ENCODE measurements at regions not wholly inside any gene's neighbourhood (a gene's known extent, or its start where the extent isn't known, plus 50 kb on each side); places are given as distances from the start of the nearest gene placed in this dataset.

DNA sequence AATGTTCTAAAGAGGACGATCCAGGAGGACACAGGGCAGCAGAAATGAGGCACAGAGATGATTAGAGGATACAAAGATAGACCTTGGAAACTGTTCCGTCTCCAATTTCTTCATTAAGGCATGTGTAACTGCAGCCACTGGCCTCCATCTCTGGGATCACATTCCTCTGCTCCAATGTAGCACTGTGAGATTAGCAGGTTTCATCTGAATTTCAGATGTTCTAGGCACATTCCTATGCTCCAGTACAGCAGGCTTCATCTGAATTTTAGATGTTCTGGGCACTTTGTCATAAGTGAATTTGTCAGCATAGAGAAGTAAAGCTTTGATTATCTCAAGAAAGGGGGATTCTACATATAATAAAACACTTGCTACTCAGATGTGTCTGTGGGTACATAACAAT is 671.4 kb downstream of the MTRR start:
- H3K9me3 ChIP-seq (ENCODE audit: control insufficient read depth, insufficient read depth, low read length) = no peaks in the 10 kb centered on the region
- H3K4me1 ChIP-seq (ENCODE audit: control insufficient read depth, low read length) = no peaks in the 10 kb centered on the region
- no peak overlapping the region for H3K4me2 ChIP-seq (ENCODE audit: low read length)
- no peak overlapping the region for H3K27ac ChIP-seq (ENCODE audit: low read depth, low read length)
- H3K36me3 ChIP-seq (ENCODE audit: control insufficient read depth, low read length) = no peaks in the 10 kb centered on the region
- no peak overlapping the region for H3K4me3 ChIP-seq (ENCODE audit: low read length)
- TF ChIP-seq, protein P1, sequence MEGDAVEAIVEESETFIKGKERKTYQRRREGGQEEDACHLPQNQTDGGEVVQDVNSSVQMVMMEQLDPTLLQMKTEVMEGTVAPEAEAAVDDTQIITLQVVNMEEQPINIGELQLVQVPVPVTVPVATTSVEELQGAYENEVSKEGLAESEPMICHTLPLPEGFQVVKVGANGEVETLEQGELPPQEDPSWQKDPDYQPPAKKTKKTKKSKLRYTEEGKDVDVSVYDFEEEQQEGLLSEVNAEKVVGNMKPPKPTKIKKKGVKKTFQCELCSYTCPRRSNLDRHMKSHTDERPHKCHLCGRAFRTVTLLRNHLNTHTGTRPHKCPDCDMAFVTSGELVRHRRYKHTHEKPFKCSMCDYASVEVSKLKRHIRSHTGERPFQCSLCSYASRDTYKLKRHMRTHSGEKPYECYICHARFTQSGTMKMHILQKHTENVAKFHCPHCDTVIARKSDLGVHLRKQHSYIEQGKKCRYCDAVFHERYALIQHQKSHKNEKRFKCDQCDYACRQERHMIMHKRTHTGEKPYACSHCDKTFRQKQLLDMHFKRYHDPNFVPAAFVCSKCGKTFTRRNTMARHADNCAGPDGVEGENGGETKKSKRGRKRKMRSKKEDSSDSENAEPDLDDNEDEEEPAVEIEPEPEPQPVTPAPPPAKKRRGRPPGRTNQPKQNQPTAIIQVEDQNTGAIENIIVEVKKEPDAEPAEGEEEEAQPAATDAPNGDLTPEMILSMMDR (IDR thresholded peaks at IDR 0.05; ENCODE audit: low read depth, low read length, poor library complexity, severe bottlenecking) = no peak
- no peak for TF ChIP-seq EZH2phosphoT487 (IDR thresholded peaks at IDR 0.05; ENCODE audit: borderline replicate concordance, low read length)
- H3K27me3 ChIP-seq (ENCODE audit: control insufficient read depth, low read length) = no peaks in the 10 kb centered on the region
- H3F3A ChIP-seq (ENCODE audit: control insufficient read depth, insufficient read depth) = no peaks in the 10 kb centered on the region
- H4K20me1 ChIP-seq (ENCODE audit: control insufficient read depth, insufficient read depth, low read depth, low read length) = no peaks in the 10 kb centered on the region
- H3K79me2 ChIP-seq (ENCODE audit: control insufficient read depth, low read length) = no peaks in the 10 kb centered on the region
- H3K9me2 ChIP-seq (replicated peaks; ENCODE audit: control insufficient read depth, low read length) = no peaks in the 10 kb centered on the region

DNA sequence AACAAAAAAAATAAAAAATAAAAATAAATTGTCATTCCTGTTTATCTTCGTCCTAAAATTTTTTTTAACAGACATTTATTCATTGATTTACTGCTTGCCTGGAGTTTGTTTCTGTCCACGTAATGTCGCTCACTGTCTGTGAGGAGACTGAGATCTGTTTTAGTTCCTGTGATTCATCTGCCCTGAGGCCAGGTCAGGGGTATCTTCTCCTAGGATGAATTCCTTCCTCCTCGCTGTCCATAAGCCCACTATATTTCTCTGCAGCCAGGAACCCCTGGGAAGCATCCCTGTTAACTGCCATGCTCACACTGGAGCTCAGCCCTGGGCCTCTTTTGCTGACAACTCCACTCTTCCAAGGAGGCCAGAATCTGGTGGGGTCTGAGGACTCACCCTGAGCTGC is 682.0 kb downstream of the MTRR start:
- Histone ChIP-seq H3K36me3 (ENCODE audit: control insufficient read depth, low read length) (no peaks in the 10 kb centered on the region), H3K9me3 (ENCODE audit: control insufficient read depth, insufficient read depth, low read length) (no peaks in the 10 kb centered on the region), H3K9me2 (replicated peaks; ENCODE audit: control insufficient read depth, low read length) (no peaks in the 10 kb centered on the region), H4K20me1 (ENCODE audit: control insufficient read depth, insufficient read depth, low read depth, low read length) (no peaks in the 10 kb centered on the region), H3K4me1 (ENCODE audit: control insufficient read depth, low read length) (no peaks in the 10 kb centered on the region), H3K4me2 (ENCODE audit: low read length) (no peak overlapping the region), H3F3A (ENCODE audit: control insufficient read depth, insufficient read depth) (no peaks in the 10 kb centered on the region), H3K4me3 (ENCODE audit: low read length) (no peak overlapping the region), H3K27me3 (ENCODE audit: control insufficient read depth, low read length) (no peaks in the 10 kb centered on the region), H3K27ac (ENCODE audit: low read depth, low read length) (no peak overlapping the region), H3K79me2 (ENCODE audit: control insufficient read depth, low read length) (no peaks in the 10 kb centered on the region)
- TF ChIP-seq, protein P1 (IDR thresholded peaks at IDR 0.05; ENCODE audit: low read depth, low read length, poor library complexity, severe bottlenecking) = no peak
- no peak for TF ChIP-seq EZH2phosphoT487 (IDR thresholded peaks at IDR 0.05; ENCODE audit: borderline replicate concordance, low read length)

DNA sequence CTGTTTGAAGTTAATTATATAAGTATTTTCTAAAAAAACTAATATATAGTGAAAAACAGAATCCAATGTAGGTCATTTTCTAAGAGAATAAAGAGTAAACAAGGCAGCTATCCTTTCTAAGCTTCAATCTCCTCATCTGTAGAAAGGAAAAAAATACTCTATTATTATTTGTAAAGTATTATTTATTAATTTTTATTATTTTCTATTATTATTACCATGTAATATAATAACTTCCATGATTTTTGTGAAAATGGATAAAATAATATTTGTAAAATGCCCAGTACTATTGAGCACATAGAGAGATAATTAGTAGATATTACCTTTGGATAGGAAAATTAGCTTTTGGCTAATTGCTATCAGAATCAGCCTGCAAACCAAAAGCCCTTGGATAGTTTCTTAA is 684.4 kb downstream of the MTRR start:
- TF ChIP-seq, protein P1 (IDR thresholded peaks at IDR 0.05; ENCODE audit: low read depth, low read length, poor library complexity, severe bottlenecking) = no peak
- no peak for TF ChIP-seq EZH2phosphoT487 (IDR thresholded peaks at IDR 0.05; ENCODE audit: borderline replicate concordance, low read length)
- no peak overlapping the region for H3K4me3 ChIP-seq (ENCODE audit: low read length)
- H3K9me3 ChIP-seq (ENCODE audit: control insufficient read depth, insufficient read depth, low read length) = no peaks in the 10 kb centered on the region
- H3K4me2 ChIP-seq (ENCODE audit: low read length) = no peak overlapping the region
- H3K27me3 ChIP-seq (ENCODE audit: control insufficient read depth, low read length) = no peaks in the 10 kb centered on the region
- no peaks in the 10 kb centered on the region for H3K36me3 ChIP-seq (ENCODE audit: control insufficient read depth, low read length)
- no peaks in the 10 kb centered on the region for H3K79me2 ChIP-seq (ENCODE audit: control insufficient read depth, low read length)
- H4K20me1 ChIP-seq (ENCODE audit: control insufficient read depth, insufficient read depth, low read depth, low read length) = no peaks in the 10 kb centered on the region
- H3K4me1 ChIP-seq (ENCODE audit: control insufficient read depth, low read length) = no peaks in the 10 kb centered on the region
- H3K9me2 ChIP-seq (replicated peaks; ENCODE audit: control insufficient read depth, low read length) = no peaks in the 10 kb centered on the region
- H3F3A ChIP-seq (ENCODE audit: control insufficient read depth, insufficient read depth) = no peaks in the 10 kb centered on the region
- no peak overlapping the region for H3K27ac ChIP-seq (ENCODE audit: low read depth, low read length)

DNA sequence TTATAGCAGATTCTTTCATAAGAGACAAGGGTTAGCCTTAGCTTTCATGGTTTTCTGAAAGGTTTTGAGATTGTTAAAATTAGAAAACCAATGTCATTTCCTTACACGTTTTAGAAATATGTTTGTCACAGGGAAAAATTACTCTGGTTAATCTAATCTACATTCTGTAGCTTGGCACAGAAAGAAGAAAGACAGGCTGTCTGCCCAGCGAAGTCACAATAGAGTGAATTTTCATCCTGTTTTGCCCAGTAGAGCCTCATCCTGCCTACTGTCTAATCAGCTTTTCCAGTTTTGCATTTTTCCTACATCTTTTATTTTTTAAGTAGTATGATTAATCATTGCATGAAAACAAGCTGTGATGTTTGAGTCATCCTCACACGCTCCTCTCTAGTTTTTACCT is 688.8 kb downstream of the MTRR start:
- Histone ChIP-seq H3K9me2 (replicated peaks; ENCODE audit: control insufficient read depth, low read length) (no peaks in the 10 kb centered on the region), H4K20me1 (ENCODE audit: control insufficient read depth, insufficient read depth, low read depth, low read length) (no peaks in the 10 kb centered on the region), H3F3A (ENCODE audit: control insufficient read depth, insufficient read depth) (no peaks in the 10 kb centered on the region), H3K27ac (ENCODE audit: low read depth, low read length) (no peak overlapping the region), H3K27me3 (ENCODE audit: control insufficient read depth, low read length) (no peaks in the 10 kb centered on the region), H3K9me3 (ENCODE audit: control insufficient read depth, insufficient read depth, low read length) (no peaks in the 10 kb centered on the region), H3K36me3 (ENCODE audit: control insufficient read depth, low read length) (no peaks in the 10 kb centered on the region), H3K4me2 (ENCODE audit: low read length) (no peak overlapping the region), H3K79me2 (ENCODE audit: control insufficient read depth, low read length) (no peaks in the 10 kb centered on the region), H3K4me1 (ENCODE audit: control insufficient read depth, low read length) (no peaks in the 10 kb centered on the region), H3K4me3 (ENCODE audit: low read length) (no peak overlapping the region)
- TF ChIP-seq, protein P1 (IDR thresholded peaks at IDR 0.05; ENCODE audit: low read depth, low read length, poor library complexity, severe bottlenecking) = no peak
- no peak for TF ChIP-seq EZH2phosphoT487 (IDR thresholded peaks at IDR 0.05; ENCODE audit: borderline replicate concordance, low read length)
